HepG2 (cell line): ENCODE measurements at regions not wholly inside any gene's neighbourhood (a gene's known extent, or its start where the extent isn't known, plus 50 kb on each side); places are given as distances from the start of the nearest gene placed in this dataset.

Experiments used
- ATAC-seq: fragments of 200-7000 bp; cut with Tn5 transposase; 3 replicates; pipeline ENCODE4 v1.9.1; 2020; ENCODE audit warnings: mild to moderate bottlenecking, moderate library complexity
- BruUV-seq: library from RNA; stranded (reverse); fragments of 400-500 nt; replicated peaks from 2 replicates; lab custom pipeline; 2021; lab: Mats Ljungman, UMichigan
- CTCF ChIA-PET: fragments of 300-600 bp; formaldehyde crosslinking; extraction: SDS; loops from one replicate; lab custom pipeline; 2021; ENCODE audit warnings: low total read pairs, inconsistent platforms, low intra/inter-chr PET ratio; lab: Yijun Ruan, JAX
- POLR2A ChIA-PET: fragments of 350-600 bp; sonication (Branson Sonifier 250); formaldehyde crosslinking; loops from one replicate; lab custom pipeline; 2020; ENCODE audit warnings: antibody characterized with exemption, inconsistent platforms; lab: Yijun Ruan, JAX
- DNase-seq: peaks from one replicate; pipeline ENCODE4 v3.0.0-alpha.2; 2015; ENCODE audit warnings: low spot score
- FAIRE-seq: peaks from 3 replicates; lab custom pipeline; 2011; peaks lifted over from hg19 to GRCh38; lab: Jason Lieb, UNC
- H2AFZ ChIP-seq: one replicate; pipeline ENCODE4 v1.6.1; 2011; ENCODE audit warnings: low read length, inconsistent platforms
- H3K27ac ChIP-seq: fragments of 300-600 bp; 3 replicates; pipeline ENCODE4 v1.8.0; 2011; ENCODE audit warnings: mixed run types, mild to moderate bottlenecking, mixed read lengths, low read length, inconsistent platforms; ENCODE audit not compliant: insufficient read depth; ENCODE audit errors: extremely low read length
- H3K27me3 ChIP-seq, 2 experiments: fragments of 200-600 bp in 1 of 2; 2 replicates in 1 of 2; 3 replicates in 1 of 2; pipeline versions ENCODE4 v1.6.0 to v1.8.0; 2011; ENCODE audit warnings: low read length in 2 of 2, mild to moderate bottlenecking in 2 of 2, moderate library complexity in 2 of 2, inconsistent platforms in 1 of 2; ENCODE audit not compliant: insufficient read depth in 2 of 2, control insufficient read depth in 1 of 2
- H3K36me3 ChIP-seq, 2 experiments: fragments of 200-600 bp in 1 of 2; replicated peaks in 1 of 2; 2 replicates in 1 of 2; 3 replicates in 1 of 2; pipeline versions ENCODE4 v1.5.1 to v1.8.0; 2011; ENCODE audit warnings: low read length in 2 of 2, inconsistent platforms in 1 of 2; ENCODE audit not compliant: insufficient read depth in 2 of 2, control insufficient read depth in 1 of 2
- H3K4me1 ChIP-seq: 2 replicates; pipeline ENCODE4 v1.5.1; 2012; ENCODE audit warnings: low read length, inconsistent platforms; ENCODE audit not compliant: insufficient read depth
- H3K4me2 ChIP-seq: 2 replicates; pipeline ENCODE4 v1.6.0; 2011; ENCODE audit warnings: low read depth, low read length, inconsistent platforms
- H3K4me3 ChIP-seq, 3 experiments: fragments of 200-600 bp in 1 of 3; sonication (generic), shearing (Covaris generic) in 1 of 3; replicated peaks in 1 of 3; 2 replicates each; pipeline ENCODE4 v1.5.1; 2011 to 2016; ENCODE audit warnings: low read length in 3 of 3, inconsistent platforms in 2 of 3, low read depth in 2 of 3, mild to moderate bottlenecking in 2 of 3, control low read depth in 1 of 3, mixed read lengths in 1 of 3; ENCODE audit not compliant: insufficient read depth in 1 of 3
- H3K79me2 ChIP-seq: one replicate; pipeline ENCODE4 v1.6.1; 2011; ENCODE audit warnings: low read length, inconsistent platforms; ENCODE audit not compliant: insufficient read depth
- H3K9ac ChIP-seq: 2 replicates; pipeline ENCODE4 v1.6.0; 2011; ENCODE audit warnings: mild to moderate bottlenecking, low read depth, low read length, inconsistent platforms; ENCODE audit not compliant: insufficient read depth
- H3K9me3 ChIP-seq: 2 replicates; pipeline ENCODE4 v1.5.1; 2012; ENCODE audit warnings: mild to moderate bottlenecking, low read length
- H4K20me1 ChIP-seq: 2 replicates; pipeline ENCODE4 v1.6.0; 2011; ENCODE audit warnings: inconsistent platforms, mild to moderate bottlenecking, low read length, moderate library complexity; ENCODE audit not compliant: insufficient read depth
- HNRNPH1 ChIP-seq: fragments of 200-400 bp; formaldehyde crosslinking; optimal IDR thresholded peaks from 2 replicates; pipeline ENCODE3; 2017; ENCODE audit warnings: mild to moderate bottlenecking, low read depth, low read length
- WGBS: methylation state at CpG from one replicate; pipeline ENCODE4 v1.1.6; 2017; ENCODE audit warnings: low lambda C conversion rate; 5-methylcytosine and 5-hydroxymethylcytosine counted together
- in situ Hi-C: cut with HindIII; loops from 2 replicates; pipeline ENCODE4 v1.10.0; 2017; ENCODE audit warnings: low pct_unique_long_range_greater_than_20kb; ENCODE audit not compliant: extremely low pct_ligation_motif_present
- intact Hi-C: fragments of 100-400 bp; cut with micrococcal nuclease; formaldehyde crosslinking; loops from one replicate; pipeline ENCODE4 v1.10.0; 2022; ENCODE audit not compliant: unreplicated experiment
- TF ChIP-seq, protein P1 (sequence below), 2 experiments: fragments of 450-650 bp in 1 of 2; sonication (generic) in 1 of 2; formaldehyde crosslinking in 1 of 2; IDR thresholded peaks; 2 replicates each; pipeline versions ENCODE4 v1.6.1 to v1.8.0; 2016 to 2022; ENCODE audit warnings: antibody characterized with exemption in 1 of 2, mild to moderate bottlenecking in 1 of 2, missing genetic modification reagents in 1 of 2

DNA sequence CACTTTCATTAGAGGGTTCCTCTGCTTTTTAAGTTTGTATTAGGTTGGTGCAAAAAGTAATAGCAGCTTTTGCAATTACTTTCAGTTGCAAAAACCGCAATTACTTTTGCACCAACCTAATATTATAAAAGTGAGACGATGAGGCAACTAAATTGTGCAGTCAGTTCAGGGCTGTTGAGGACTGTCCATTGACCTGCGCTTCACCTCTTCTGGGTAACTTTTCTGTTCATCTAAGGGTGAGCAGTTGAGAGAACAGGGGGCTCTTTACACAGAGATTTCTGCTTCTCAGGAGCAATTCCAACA is 191.3 kb downstream of the AACS start:
- CTCF ChIA-PET, result no interaction called here
- Histone ChIP-seq H3K79me2 (no peaks in the 10 kb centered on the region), H3K4me3 (no peak overlapping the region), H3K4me2 (no peak overlapping the region), H3K36me3 (no peaks in the 10 kb centered on the region), H3K9me3 (no peaks in the 10 kb centered on the region), H4K20me1 (no peaks in the 10 kb centered on the region), H3K4me1 (no peaks in the 10 kb centered on the region), H2AFZ (no peak overlapping the region), H3K27ac (no peak overlapping the region), H3K27me3 (peaks cover 3 to 31% of the 10 kb centered on the region in 2 experiments), H3K9ac (no peak overlapping the region)
- no peak for TF ChIP-seq HNRNPH1
- TF ChIP-seq, protein P1, sequence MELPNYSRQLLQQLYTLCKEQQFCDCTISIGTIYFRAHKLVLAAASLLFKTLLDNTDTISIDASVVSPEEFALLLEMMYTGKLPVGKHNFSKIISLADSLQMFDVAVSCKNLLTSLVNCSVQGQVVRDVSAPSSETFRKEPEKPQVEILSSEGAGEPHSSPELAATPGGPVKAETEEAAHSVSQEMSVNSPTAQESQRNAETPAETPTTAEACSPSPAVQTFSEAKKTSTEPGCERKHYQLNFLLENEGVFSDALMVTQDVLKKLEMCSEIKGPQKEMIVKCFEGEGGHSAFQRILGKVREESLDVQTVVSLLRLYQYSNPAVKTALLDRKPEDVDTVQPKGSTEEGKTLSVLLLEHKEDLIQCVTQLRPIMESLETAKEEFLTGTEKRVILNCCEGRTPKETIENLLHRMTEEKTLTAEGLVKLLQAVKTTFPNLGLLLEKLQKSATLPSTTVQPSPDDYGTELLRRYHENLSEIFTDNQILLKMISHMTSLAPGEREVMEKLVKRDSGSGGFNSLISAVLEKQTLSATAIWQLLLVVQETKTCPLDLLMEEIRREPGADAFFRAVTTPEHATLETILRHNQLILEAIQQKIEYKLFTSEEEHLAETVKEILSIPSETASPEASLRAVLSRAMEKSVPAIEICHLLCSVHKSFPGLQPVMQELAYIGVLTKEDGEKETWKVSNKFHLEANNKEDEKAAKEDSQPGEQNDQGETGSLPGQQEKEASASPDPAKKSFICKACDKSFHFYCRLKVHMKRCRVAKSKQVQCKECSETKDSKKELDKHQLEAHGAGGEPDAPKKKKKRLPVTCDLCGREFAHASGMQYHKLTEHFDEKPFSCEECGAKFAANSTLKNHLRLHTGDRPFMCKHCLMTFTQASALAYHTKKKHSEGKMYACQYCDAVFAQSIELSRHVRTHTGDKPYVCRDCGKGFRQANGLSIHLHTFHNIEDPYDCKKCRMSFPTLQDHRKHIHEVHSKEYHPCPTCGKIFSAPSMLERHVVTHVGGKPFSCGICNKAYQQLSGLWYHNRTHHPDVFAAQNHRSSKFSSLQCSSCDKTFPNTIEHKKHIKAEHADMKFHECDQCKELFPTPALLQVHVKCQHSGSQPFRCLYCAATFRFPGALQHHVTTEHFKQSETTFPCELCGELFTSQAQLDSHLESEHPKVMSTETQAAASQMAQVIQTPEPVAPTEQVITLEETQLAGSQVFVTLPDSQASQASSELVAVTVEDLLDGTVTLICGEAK (IDR thresholded peaks at IDR 0.05), result peak; percentile 80
- TF ChIP-seq, protein P1 (CRISPR knock-in tag; IDR thresholded peaks at IDR 0.05), result no peak
- in situ Hi-C loops, result no loop called here
- no TSS peak for BruUV-seq
- POLR2A ChIA-PET, result no interaction called here
- ATAC-seq, result no peak
- no peak for DNase-seq
- intact Hi-C loops, result no loop called here
- no peak for FAIRE-seq
- WGBS, result 0% methylated on average over 3 of the region's 3 CpGs
